HG03139 (cell line): ENCODE measurements at regions not wholly inside any gene's neighbourhood (a gene's known extent, or its start where the extent isn't known, plus 50 kb on each side); places are given as distances from the start of the nearest gene placed in this dataset.
"Not testable (repeated sequence)": the region's sequence is repeated elsewhere in the genome, so short reads cannot be mapped to it uniquely, and the experiment has no call there.

Source experiments
- ATAC-seq: cut with Tn5 transposase; IDR thresholded peaks from one replicate; pipeline ENCODE4 v1.9.1; 2021; ENCODE audit not compliant: unreplicated experiment

- no peak for ATAC-seq
These were observed 134.1 kb upstream of the RXFP2 start for GRCh38 chr13:31605076-31605860.

- not testable (repeated sequence) for ATAC-seq
These were observed 131.8 kb upstream of the RXFP2 start for GRCh38 chr13:31607531-31607930.

GRCh38 chr13:31608780-31609179, 130.5 kb upstream of the RXFP2 start:
- not testable (repeated sequence) for ATAC-seq

- no peak for ATAC-seq
These were observed 128.9 kb upstream of the RXFP2 start for GRCh38 chr13:31610270-31610998.

GRCh38 chr13:31611214-31611613, 128.1 kb upstream of the RXFP2 start:
- no peak for ATAC-seq

GRCh38 chr13:31614073-31614472, 125.3 kb upstream of the RXFP2 start:
- no peak for ATAC-seq

GRCh38 chr13:31614704-31615103, 124.6 kb upstream of the RXFP2 start:
- ATAC-seq: no peak

- no peak for ATAC-seq
These were observed 114.2 kb upstream of the RXFP2 start for GRCh38 chr13:31625115-31625514.

- ATAC-seq: no peak
These were observed 112.1 kb upstream of the RXFP2 start for GRCh38 chr13:31627097-31627845.

GRCh38 chr13:31629085-31629780, 110.1 kb upstream of the RXFP2 start:
- ATAC-seq: no peak

- ATAC-seq: no peak
These were observed 108.3 kb upstream of the RXFP2 start for GRCh38 chr13:31631071-31631470.

- ATAC-seq: no peak
These were observed 107.6 kb upstream of the RXFP2 start for GRCh38 chr13:31631746-31632145.

- no peak for ATAC-seq
These were observed 100.7 kb upstream of the RXFP2 start for GRCh38 chr13:31638577-31638976.

- ATAC-seq: no peak
These were observed 99.7 kb upstream of the RXFP2 start for GRCh38 chr13:31639443-31640163.

- no peak for ATAC-seq
These were observed 89.6 kb upstream of the RXFP2 start for GRCh38 chr13:31649766-31650165.

- no peak for ATAC-seq
These were observed 85.6 kb upstream of the RXFP2 start for GRCh38 chr13:31653730-31654129.

- no peak for ATAC-seq
These were observed 75.3 kb upstream of the RXFP2 start for GRCh38 chr13:31663880-31664585.

GRCh38 chr13:31670831-31671617, 68.3 kb upstream of the RXFP2 start:
- ATAC-seq: no peak

GRCh38 chr13:31674051-31674450, 65.3 kb upstream of the RXFP2 start:
- ATAC-seq: no peak
